ENCODE measurements at regions not wholly inside any gene's neighbourhood (a gene's known extent, or its start where the extent isn't known, plus 50 kb on each side); places are given as distances from the start of the nearest gene placed in this dataset.

GRCh38 chr11:70811483-70811882, 413.2 kb downstream of the CTTN start:
- TF ChIP-seq CTCF (IDR thresholded peaks at IDR 0.05; ENCODE audit: low read depth, low read length) (no peak), POLR2A (IDR thresholded peaks at IDR 0.05; ENCODE audit: extremely low read depth, insufficient read length) (no peak)

Measured in NB4 (cell line).